Caco-2 (cell line): ENCODE measurements at regions not wholly inside any gene's neighbourhood (a gene's known extent, or its start where the extent isn't known, plus 50 kb on each side); places are given as distances from the start of the nearest gene placed in this dataset.

ENCODE experiments used
- BruUV-seq: library from RNA; stranded (reverse); fragments of 400-500 nt; replicated peaks from 2 replicates; lab custom pipeline; 2021; lab: Mats Ljungman, UMichigan
- CTCF ChIA-PET: fragments of 300-600 bp; sonication (Branson Sonifier 250); formaldehyde crosslinking; loops from one replicate; lab custom pipeline; 2022; ENCODE audit warnings: antibody characterized with exemption; lab: Charles Lee
- POLR2A ChIA-PET: fragments of 300-600 bp; sonication (Branson Sonifier 250); formaldehyde crosslinking; loops from one replicate; lab custom pipeline; 2022; ENCODE audit warnings: antibody characterized with exemption; lab: Charles Lee
- DNase-seq, 2 experiments: peaks; one replicate each; pipeline versions ENCODE4 v3.0.0 to v3.0.0-alpha.2; 2020 to 2022
- H3K27me3 ChIP-seq: replicated peaks from 2 replicates; pipeline ENCODE4 v1.6.0; 2011; ENCODE audit warnings: low read length; ENCODE audit not compliant: control insufficient read depth, insufficient read depth
- H3K36me3 ChIP-seq: 2 replicates; pipeline ENCODE4 v1.5.1; 2011; ENCODE audit warnings: low read length; ENCODE audit not compliant: control insufficient read depth, insufficient read depth
- H3K4me1 ChIP-seq: fragments of 250-450 bp; sonication (Bioruptor Pico); 2 replicates; pipeline ENCODE4 v1.5.1; 2020; ENCODE audit warnings: mild to moderate bottlenecking
- H3K4me3 ChIP-seq: 2 replicates; pipeline ENCODE4 v1.5.1; 2011; ENCODE audit warnings: low read depth, mild to moderate bottlenecking, control low read depth, low read length
- H3K9me3 ChIP-seq: fragments of 250-450 bp; sonication (Bioruptor Pico); 2 replicates; pipeline ENCODE4 v1.5.1; 2020; ENCODE audit warnings: mild to moderate bottlenecking, moderate library complexity
- H3K27ac Mint-ChIP-seq: one replicate; pipeline ENCODE4 v1.8.0; 2022; ENCODE audit warnings: mixed read lengths; ENCODE audit not compliant: unreplicated experiment
- H3K27me3 Mint-ChIP-seq: one replicate; pipeline ENCODE4 v1.8.0; 2022; ENCODE audit warnings: mixed read lengths; ENCODE audit not compliant: insufficient read depth, unreplicated experiment
- H3K36me3 Mint-ChIP-seq: one replicate; pipeline ENCODE4 v1.8.0; 2022; ENCODE audit warnings: mild to moderate bottlenecking, mixed read lengths; ENCODE audit not compliant: insufficient read depth, unreplicated experiment
- H3K4me1 Mint-ChIP-seq: one replicate; pipeline ENCODE4 v1.8.0; 2022; ENCODE audit warnings: low read depth, mixed read lengths; ENCODE audit not compliant: unreplicated experiment
- H3K4me3 Mint-ChIP-seq: one replicate; pipeline ENCODE4 v1.8.0; 2022; ENCODE audit warnings: mild to moderate bottlenecking, moderate library complexity, mixed read lengths; ENCODE audit not compliant: unreplicated experiment
- H3K9me3 Mint-ChIP-seq: one replicate; pipeline ENCODE4 v1.8.0; 2022; ENCODE audit warnings: mixed read lengths; ENCODE audit not compliant: unreplicated experiment
- CTCF ChIP-seq, 2 experiments: fragments of 200-600 bp in 1 of 2; IDR thresholded peaks; 1 replicate in 1 of 2; 2 replicates in 1 of 2; pipeline versions ENCODE4 v1.5.1 to v1.8.0; 2011 to 2022; ENCODE audit warnings: antibody characterized with exemption in 1 of 2, control low read depth in 1 of 2, inconsistent platforms in 1 of 2, low read depth in 1 of 2, low read length in 1 of 2, mild to moderate bottlenecking in 1 of 2, moderate library complexity in 1 of 2; ENCODE audit not compliant: insufficient read depth in 1 of 2, severe bottlenecking in 1 of 2, unreplicated experiment in 1 of 2
- intact Hi-C: fragments of 100-400 bp; cut with micrococcal nuclease; formaldehyde crosslinking; loops from one replicate; pipeline ENCODE4 v1.10.0; 2022; ENCODE audit not compliant: unreplicated experiment

- Mint-ChIP-seq H3K9me3 (peaks cover 9% of the 10 kb centered on the region), H3K4me1 (peaks cover 34% of the 10 kb centered on the region), H3K36me3 (no peaks in the 10 kb centered on the region), H3K27ac (no peak overlapping the region), H3K4me3 (no peak overlapping the region), H3K27me3 (no peaks in the 10 kb centered on the region)
- ChIA-PET POLR2A (no interaction called here), CTCF (interaction anchor here (0.7 kb wide), 1 partner anchor 81 kb away, joined by 5 read pairs; no protein-coding TSS in a partner anchor)
- no peak for TF ChIP-seq CTCF (IDR thresholded peaks at IDR 0.05; ENCODE audit: insufficient read depth in 1 of 2, low read depth in 1 of 2, low read length in 1 of 2, severe bottlenecking in 1 of 2, unreplicated experiment in 1 of 2)
- H3K36me3 ChIP-seq = no peaks in the 10 kb centered on the region
- DNase-seq = no peak
- H3K27me3 ChIP-seq = no peaks in the 10 kb centered on the region
- H3K4me1 ChIP-seq = peaks cover 23% of the 10 kb centered on the region
- BruUV-seq = no TSS peak
- intact Hi-C loops = no loop called here
- H3K4me3 ChIP-seq = no peak overlapping the region
- H3K9me3 ChIP-seq = no peaks in the 10 kb centered on the region
Measured at GRCh38 chr21:41689289-41689583, 77.6 kb downstream of the RIPK4 start.

DNA sequence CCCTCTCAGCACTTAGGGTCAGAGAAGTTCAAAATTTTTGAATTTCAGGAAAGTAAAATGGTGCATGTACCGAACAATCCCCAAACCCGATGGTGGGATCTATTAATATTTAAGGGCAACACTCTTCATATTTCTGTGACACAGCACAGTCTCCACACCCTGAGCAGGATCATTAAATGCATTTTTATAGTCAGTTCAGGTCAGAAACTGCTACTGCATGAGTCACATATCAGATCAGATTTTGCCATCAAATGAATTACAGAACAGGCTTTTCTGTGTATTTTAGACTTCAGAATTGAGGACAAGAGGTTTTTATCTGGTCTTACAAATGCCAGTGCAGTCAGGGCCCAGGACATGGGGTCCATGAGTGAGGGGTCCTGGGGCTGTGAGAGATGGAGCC lies 79.2 kb downstream of the RIPK4 start:
- H3K27me3 ChIP-seq = no peaks in the 10 kb centered on the region
- Mint-ChIP-seq H3K9me3 (no peaks in the 10 kb centered on the region), H3K27ac (no peak overlapping the region), H3K4me3 (no peak overlapping the region), H3K4me1 (peaks cover 40% of the 10 kb centered on the region), H3K27me3 (no peaks in the 10 kb centered on the region), H3K36me3 (no peaks in the 10 kb centered on the region)
- ChIA-PET CTCF (no interaction called here), POLR2A (no interaction called here)
- no peak for TF ChIP-seq CTCF (IDR thresholded peaks at IDR 0.05; ENCODE audit: insufficient read depth in 1 of 2, low read depth in 1 of 2, low read length in 1 of 2, severe bottlenecking in 1 of 2, unreplicated experiment in 1 of 2)
- no TSS peak for BruUV-seq
- no peak for DNase-seq
- H3K4me3 ChIP-seq = no peak overlapping the region
- intact Hi-C loops = no loop called here
- H3K4me1 ChIP-seq = peaks cover 34% of the 10 kb centered on the region
- H3K9me3 ChIP-seq = no peaks in the 10 kb centered on the region
- H3K36me3 ChIP-seq = no peaks in the 10 kb centered on the region

DNA sequence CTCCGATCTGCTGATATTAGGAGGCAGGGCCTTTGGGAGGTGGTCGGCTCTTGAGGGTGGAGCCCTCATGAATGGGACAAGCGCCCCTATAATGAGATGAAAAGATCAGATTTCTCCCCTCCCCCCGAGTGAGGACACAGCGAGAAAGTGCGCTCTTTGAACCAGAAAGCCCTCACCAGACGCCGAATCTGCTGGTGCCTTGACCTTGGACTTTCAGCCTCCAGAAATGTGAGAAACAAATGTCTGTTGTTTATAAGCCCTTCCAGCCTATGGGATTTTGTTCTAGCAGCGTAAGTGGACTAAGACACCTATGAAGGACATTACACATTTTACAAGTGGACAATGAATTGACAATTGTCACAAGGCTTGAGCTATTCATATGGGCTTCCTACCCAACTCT lies 80.2 kb downstream of the RIPK4 start:
- DNase-seq = no peak
- H3K27me3 ChIP-seq = no peaks in the 10 kb centered on the region
- intact Hi-C loops = no loop called here
- H3K9me3 ChIP-seq = no peaks in the 10 kb centered on the region
- no peaks in the 10 kb centered on the region for H3K36me3 Mint-ChIP-seq
- BruUV-seq = no TSS peak
- no peak overlapping the region for H3K4me3 ChIP-seq
- H3K4me1 ChIP-seq = peaks cover 34% of the 10 kb centered on the region
- peak overlapping the region; percentile 65 for H3K27ac Mint-ChIP-seq
- no peak overlapping the region for H3K4me3 Mint-ChIP-seq
- H3K27me3 Mint-ChIP-seq = no peaks in the 10 kb centered on the region
- no peaks in the 10 kb centered on the region for H3K9me3 Mint-ChIP-seq
- H3K36me3 ChIP-seq = no peaks in the 10 kb centered on the region
- POLR2A ChIA-PET = no interaction called here
- CTCF ChIA-PET = no interaction called here
- TF ChIP-seq CTCF (IDR thresholded peaks at IDR 0.05; ENCODE audit: insufficient read depth in 1 of 2, low read depth in 1 of 2, low read length in 1 of 2, severe bottlenecking in 1 of 2, unreplicated experiment in 1 of 2) = no peak
- H3K4me1 Mint-ChIP-seq = peaks cover 40% of the 10 kb centered on the region
